Sciatic nerve (tissue), 2 donors: ENCODE measurements at regions not wholly inside any gene's neighbourhood (a gene's known extent, or its start where the extent isn't known, plus 50 kb on each side); places are given as distances from the start of the nearest gene placed in this dataset.

Experiments used
- ATAC-seq: fragments of 200-7000 bp; cut with Tn5 transposase; one replicate; pipeline ENCODE4 v1.9.1; 2020; ENCODE audit warnings: mild to moderate bottlenecking, moderate library complexity
- DNase-seq: peaks from one replicate; pipeline ENCODE4 v3.0.0-alpha.2; 2020; ENCODE audit warnings: low spot score
- intact Hi-C: fragments of 100-400 bp; cut with DNase I; formaldehyde crosslinking; loops from one replicate; pipeline ENCODE4 v1.14.2; 2022
- donor health status: DM: no; HTN: no; CAD: no.
- donor health status: DM: no; HTN: no; CAD: no.

- ATAC-seq: no peak
- intact Hi-C loops: no loop called here
These were observed 87.7 kb upstream of the POU3F1 start for GRCh38 chr1:38134294-38134755.

DNA sequence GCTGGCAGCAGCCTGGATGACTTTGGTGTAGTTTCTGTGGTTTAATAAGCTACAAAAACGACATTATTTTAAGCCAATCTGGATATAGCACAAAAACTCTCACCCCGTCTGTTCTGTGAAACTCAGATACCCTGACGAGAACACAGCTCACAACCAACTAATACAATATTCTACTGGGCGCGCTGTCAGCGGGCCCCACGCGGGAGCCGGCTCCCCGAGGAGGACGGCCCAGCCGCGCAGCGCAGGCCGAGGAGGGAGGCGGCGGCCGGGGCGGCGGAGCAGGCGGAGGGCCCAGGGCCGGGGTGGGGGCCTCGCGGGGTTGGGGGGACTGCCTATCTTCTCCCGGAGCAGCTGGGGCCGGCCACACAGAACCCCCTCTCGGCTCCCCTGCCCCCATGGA is 87.2 kb upstream of the POU3F1 start:
- no peak for DNase-seq
- no peak for ATAC-seq
- intact Hi-C loops: no loop called here

More at GRCh38 chr1:38134294-38134755, 87.7 kb upstream of the POU3F1 start:
- no peak for DNase-seq

DNA sequence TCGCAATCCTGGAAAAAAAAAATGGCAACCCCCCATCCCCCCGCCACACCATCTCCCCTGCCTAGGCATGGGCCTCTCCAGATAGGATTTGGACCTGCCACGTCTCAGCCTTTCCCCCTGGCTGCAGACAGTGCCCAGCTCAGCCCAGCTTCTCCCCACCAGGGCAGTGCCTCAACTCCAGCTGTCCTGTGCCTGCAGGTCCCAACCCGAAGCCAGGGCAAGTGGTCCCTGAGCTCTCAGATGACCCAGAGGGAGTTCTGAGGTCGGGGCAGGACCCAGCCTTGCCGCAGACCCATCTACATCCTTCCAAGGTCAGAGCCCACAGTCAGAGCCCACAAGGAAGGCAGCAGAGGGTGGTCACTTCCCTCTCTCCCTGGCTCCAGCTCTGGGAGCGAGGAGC is 86.7 kb upstream of the POU3F1 start:
- no peak for ATAC-seq
- DNase-seq: no peak
- intact Hi-C loops: no loop called here

- ATAC-seq (no peak), DNase-seq (no peak)
- intact Hi-C loops: no loop called here
These were observed 86.1 kb upstream of the POU3F1 start for GRCh38 chr1:38132681-38133080.

DNA sequence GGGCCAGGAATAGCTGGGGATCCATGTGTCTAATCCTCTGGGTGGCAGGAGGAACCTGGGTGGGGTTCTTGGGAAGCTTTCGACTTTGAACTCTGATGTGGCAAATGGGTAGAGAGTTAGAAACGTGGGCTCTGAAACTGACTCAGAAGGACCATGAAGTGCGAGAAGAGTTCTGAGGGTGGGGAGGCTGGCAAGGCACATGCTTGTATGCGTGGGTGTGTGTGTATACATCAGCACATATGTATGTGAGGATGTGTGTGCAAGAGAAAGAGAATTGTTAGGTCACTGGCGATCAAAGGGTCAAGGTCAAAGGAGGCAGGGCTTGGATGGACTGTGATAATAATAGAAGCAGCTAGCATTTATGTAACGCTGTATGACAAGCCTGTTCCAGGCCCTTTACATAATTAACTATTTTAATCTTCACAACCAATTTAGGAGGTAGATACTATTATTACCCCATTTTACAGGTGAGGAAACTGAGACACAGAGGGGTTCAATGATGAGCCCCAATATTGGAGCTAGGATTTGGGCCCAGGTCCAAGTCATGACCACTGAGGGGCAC is 84.5 kb upstream of the POU3F1 start:
- ATAC-seq: no peak
- intact Hi-C loops: no loop called here
- DNase-seq: no peak

DNA sequence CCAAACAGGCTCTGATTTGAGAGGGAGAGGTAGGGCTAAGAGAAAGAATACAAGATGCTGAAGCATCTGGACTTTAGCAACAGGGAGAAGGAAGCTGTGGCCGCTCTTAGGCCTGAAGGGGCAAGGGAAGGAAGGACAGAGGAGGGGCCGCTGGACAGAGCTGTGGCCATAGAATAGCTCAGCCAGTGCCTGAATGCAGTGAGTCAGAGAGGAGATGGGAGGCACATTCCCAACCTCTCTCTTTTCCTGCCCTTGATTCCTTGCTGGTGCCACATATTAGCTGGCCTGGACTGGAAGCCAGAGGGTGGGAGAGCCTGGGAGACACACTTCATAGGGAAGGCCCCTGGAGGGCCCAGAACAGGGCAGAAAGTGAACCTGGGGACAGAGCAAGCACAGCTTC is 83.4 kb upstream of the POU3F1 start:
- ATAC-seq (no peak), DNase-seq (no peak)
- intact Hi-C loops: no loop called here

DNA sequence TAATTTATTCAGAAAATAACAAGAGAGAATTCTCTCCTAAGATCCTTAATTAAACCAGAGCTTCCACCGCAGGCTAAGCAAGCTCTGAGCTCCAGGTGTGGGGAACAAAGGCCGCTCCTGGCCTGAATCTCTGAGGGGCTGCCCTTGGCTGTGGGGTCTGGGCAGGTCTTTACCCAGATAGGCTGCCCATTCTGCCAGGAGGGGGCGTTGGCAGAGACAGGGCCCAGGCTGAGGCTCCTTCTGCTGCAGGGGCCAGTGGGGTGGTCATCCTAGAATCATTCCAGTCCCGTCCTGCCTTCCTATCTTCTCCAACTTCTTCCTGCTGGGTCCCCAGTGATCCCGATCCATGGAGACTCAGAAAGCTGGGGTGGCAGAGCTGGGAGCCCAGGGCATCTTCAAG is 82.9 kb upstream of the POU3F1 start:
- ATAC-seq (no peak), DNase-seq (no peak)
- intact Hi-C loops: no loop called here

GRCh38 chr1:38128926-38129453 is 82.4 kb upstream of the POU3F1 start:
- DNase-seq (no peak), ATAC-seq (no peak)
- intact Hi-C loops: no loop called here

GRCh38 chr1:38128511-38128910 is 81.9 kb upstream of the POU3F1 start:
- DNase-seq (no peak), ATAC-seq (no peak)
- intact Hi-C loops: no loop called here

DNA sequence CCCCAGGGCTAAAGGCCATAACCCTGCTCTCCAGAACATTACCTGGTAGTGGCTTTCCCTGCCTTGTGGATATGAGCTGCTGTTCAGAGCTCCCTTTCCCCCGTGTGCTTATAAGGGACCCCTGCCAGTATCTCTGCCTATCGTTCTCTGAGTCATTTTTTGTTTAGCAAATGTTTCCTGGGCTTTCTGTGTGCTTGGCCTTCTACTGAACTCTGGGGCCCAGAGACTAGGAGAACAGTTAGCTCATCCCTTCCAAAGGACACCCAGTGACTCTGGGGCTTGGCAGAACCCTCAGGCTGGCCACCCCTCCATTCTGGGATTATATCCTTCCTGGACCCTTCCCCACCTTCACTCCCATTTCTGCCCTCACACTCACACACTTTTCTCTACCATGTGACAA is 80.8 kb upstream of the POU3F1 start:
- intact Hi-C loops: no loop called here
- DNase-seq: no peak
- ATAC-seq: peak; percentile 65

- no peak for ATAC-seq
- DNase-seq: no peak
These were observed 80.4 kb upstream of the POU3F1 start for GRCh38 chr1:38126970-38127369.

DNA sequence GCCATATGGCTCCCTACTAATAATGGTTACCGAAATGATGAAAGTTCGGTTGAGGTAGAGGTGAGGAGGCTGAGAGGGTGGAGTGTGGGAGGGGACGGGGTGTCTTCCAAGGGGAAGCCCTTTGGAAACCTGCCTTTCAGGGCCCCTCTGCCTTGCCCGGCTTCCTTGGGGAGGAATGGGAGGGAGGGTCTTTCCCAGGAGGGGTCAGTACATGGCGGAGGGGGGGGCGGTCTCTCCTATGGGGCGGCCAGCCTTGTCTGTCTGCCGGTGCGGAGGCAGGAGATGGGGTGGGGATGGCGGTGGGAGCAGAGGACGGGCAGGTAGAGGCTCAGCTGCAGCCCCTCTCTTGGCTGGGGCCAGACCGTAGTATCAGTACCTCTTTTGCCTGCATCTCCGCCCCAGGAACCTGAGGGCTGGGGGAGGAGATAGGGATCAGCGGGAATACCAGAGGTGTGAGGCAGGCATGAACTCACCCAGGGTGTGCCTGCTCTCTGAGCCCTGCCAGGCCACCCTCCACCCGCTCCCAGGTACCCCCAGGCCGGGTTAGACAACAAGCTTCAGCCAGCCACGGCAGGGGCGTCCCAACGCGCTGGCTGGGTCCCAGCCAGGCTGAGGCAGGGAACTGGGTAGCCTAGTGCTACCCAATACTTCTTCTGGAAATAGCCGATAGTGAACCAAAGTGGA is 79.4 kb upstream of the POU3F1 start:
- intact Hi-C loops: no loop called here

More at GRCh38 chr1:38126970-38127369, 80.4 kb upstream of the POU3F1 start:
- intact Hi-C loops: no loop called here

GRCh38 chr1:38125016-38125415 is 78.4 kb upstream of the POU3F1 start:
- DNase-seq: no peak
- intact Hi-C loops: no loop called here
- no peak for ATAC-seq

More for the DNA sequence above, 79.4 kb upstream of the POU3F1 start:
- DNase-seq: no peak
- ATAC-seq: no peak

DNA sequence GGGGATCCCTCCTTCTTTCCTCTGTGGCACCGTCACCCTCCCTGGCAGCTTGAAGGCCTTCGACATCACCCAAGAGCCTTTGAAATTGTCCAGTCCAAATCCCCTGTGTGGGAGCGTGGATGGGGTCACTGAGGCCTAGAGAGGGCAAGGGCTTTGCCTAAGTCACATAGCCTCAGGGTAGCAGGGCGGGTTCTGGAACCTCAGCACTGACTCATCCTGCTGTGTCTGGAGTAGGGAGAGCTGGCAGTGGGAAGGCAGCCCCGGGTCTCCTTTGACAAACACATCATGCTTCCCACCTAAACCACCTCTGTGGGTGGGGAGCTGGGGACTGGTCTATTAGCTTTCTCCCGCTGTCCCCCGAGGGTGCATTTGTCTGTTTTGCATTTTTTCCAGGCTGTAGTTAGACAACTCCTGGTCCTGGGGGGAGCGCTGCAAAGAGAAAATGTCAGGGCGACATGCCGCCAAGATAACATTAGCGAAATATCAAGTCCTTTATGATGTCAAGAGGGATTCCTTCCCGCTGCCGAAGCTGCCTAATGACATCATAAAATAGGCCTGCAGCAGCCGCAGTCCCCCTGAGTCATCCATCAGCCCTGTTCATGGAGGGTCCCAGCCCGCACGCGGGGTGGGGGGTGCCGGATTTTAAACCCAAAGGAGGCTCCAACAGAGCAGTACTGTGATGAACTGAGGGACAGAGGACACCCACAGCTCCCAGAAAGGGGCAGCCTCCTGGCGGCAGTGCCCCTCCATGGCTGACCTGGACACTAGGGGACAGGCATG is 77.0 kb upstream of the POU3F1 start:
- DNase-seq: no peak
- no peak for ATAC-seq
- intact Hi-C loops: no loop called here

DNA sequence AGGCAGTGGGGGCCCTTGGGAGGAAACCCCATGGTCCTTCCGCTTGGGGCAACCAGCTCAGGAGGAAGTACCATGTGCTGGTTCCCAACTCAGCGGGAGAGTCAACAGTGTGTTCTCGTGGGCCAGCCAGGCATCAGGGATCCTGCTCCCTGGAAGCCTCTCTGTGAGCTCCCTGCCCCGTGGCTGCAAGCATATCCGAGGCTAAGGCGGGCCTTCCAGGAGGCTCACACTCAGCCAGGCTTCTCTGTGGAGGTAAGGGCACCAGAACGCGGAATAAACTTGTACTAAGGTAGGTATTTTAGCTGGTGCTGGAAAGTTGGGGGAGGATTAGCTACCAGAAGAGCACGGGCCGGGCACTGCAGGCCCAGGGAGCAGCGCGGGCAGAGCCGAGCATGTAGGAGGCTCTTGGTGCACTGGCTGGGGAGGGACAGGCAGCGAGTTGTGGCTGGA is 74.7 kb upstream of the POU3F1 start:
- DNase-seq (no peak), ATAC-seq (no peak)
- intact Hi-C loops: no loop called here

GRCh38 chr1:38120552-38121230 is 74.1 kb upstream of the POU3F1 start:
- intact Hi-C loops: no loop called here
- no peak for ATAC-seq

DNA sequence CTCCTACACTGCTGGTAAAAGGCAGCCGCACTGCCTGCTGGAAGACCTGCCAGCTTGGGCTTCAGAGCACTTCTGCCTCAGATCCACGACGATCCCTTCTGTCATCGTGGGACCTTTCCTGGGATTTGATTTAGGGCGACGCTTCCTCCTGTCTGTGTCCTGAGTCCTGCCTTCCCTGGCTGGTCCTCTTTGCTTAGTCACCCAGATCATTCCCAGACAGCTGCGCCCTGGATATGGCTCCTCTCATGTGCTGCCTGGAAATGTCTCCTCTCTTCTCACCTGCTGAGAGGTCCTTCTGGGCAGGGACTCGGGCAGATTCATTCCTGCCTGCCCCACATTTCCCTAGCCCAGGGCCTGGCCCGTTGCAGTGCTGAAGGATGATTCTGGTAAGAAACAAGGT is 72.4 kb upstream of the POU3F1 start:
- DNase-seq (no peak), ATAC-seq (no peak)
- intact Hi-C loops: no loop called here

More at GRCh38 chr1:38120552-38121230, 74.1 kb upstream of the POU3F1 start:
- no peak for DNase-seq

- intact Hi-C loops: no loop called here
- ATAC-seq: no peak
- DNase-seq: no peak
These were observed 70.9 kb upstream of the POU3F1 start for GRCh38 chr1:38117444-38117887.

DNA sequence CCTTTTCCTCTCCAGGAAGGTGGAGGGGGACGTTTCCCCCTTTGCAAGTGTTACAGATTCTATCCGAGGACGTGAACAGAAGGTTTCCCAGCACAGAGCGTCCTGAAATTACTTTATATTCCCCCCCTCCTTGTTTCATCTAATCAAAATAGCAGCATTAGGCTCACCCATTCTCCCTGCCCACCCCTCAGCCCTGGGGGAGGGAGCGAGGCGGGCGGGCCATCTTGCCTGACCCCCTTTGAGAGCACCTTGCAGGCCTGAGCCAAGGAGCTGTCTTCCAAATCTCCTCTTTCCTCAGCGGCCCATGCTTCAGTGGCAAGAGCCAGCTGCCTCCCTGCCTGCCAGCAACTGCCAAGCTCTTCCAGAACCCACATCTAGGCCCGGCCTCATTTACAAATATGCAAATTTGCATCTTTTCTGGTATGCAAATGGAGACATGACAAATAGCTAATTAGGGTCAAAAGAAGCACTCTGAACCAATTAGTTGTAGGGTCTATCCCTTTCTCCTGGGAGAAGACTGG is 69.1 kb upstream of the POU3F1 start:
- DNase-seq (no peak), ATAC-seq (no peak)
- intact Hi-C loops: no loop called here
